HepG2 (cell line): ENCODE measurements at regions not wholly inside any gene's neighbourhood (a gene's known extent, or its start where the extent isn't known, plus 50 kb on each side); places are given as distances from the start of the nearest gene placed in this dataset.

Experiments
- DMAP1 ChIP-seq: IDR thresholded peaks from 2 replicates; pipeline ENCODE4 v1.6.1; 2016
- ETV6 ChIP-seq: sonication (generic); formaldehyde crosslinking; conservative IDR thresholded peaks from 2 replicates; pipeline ENCODE4 v1.4.0; 2020; ENCODE audit warnings: missing genetic modification reagents
- FLYWCH1 ChIP-seq: sonication (generic); formaldehyde crosslinking; IDR thresholded peaks from 2 replicates; pipeline ENCODE4 v1.8.1; 2023; ENCODE audit warnings: mild to moderate bottlenecking, missing genetic modification reagents
- FOXK2 ChIP-seq: fragments of 450-650 bp; IDR thresholded peaks from 2 replicates; pipeline ENCODE4 v1.6.1; 2016
- ISL2 ChIP-seq: sonication (generic); formaldehyde crosslinking; IDR thresholded peaks from 2 replicates; pipeline ENCODE4 v1.5.0; 2020; ENCODE audit warnings: missing genetic modification reagents
- MTA1 ChIP-seq: sonication (generic); formaldehyde crosslinking; IDR thresholded peaks from 2 replicates; pipeline ENCODE4 v1.4.0; 2020; ENCODE audit warnings: missing genetic modification reagents, mild to moderate bottlenecking, borderline replicate concordance
- MZF1 ChIP-seq: sonication (generic); formaldehyde crosslinking; IDR thresholded peaks from 2 replicates; pipeline ENCODE4 v1.8.1; 2023; ENCODE audit warnings: mild to moderate bottlenecking, missing genetic modification reagents, borderline replicate concordance
- NCOA1 ChIP-seq: sonication (generic); formaldehyde crosslinking; IDR thresholded peaks from 2 replicates; pipeline ENCODE4 v1.9.0; 2021; ENCODE audit warnings: missing genetic modification reagents
- NR2F1 ChIP-seq, 2 experiments: fragments of 450-650 bp in 1 of 2; formaldehyde crosslinking in 1 of 2; IDR thresholded peaks; 2 replicates each; pipeline versions ENCODE4 v1.5.0 to v1.6.1; 2016 to 2020; ENCODE audit warnings: mild to moderate bottlenecking in 1 of 2, missing compliant biosample characterization in 1 of 2, missing genetic modification reagents in 1 of 2, moderate library complexity in 1 of 2
- RFXANK ChIP-seq: IDR thresholded peaks from 2 replicates; pipeline ENCODE4 v1.6.1; 2016
- TCF7L2 ChIP-seq: IDR thresholded peaks from 2 replicates; pipeline ENCODE4 v1.6.1; 2011; ENCODE audit warnings: mild to moderate bottlenecking, low read depth, low read length, moderate library complexity
- ZEB1 ChIP-seq: IDR thresholded peaks from 2 replicates; pipeline ENCODE4 v1.6.1; 2012; ENCODE audit warnings: mild to moderate bottlenecking, low read depth, inconsistent platforms; ENCODE audit not compliant: insufficient replicate concordance
- ZKSCAN1 ChIP-seq: fragments of 150-350 bp; IDR thresholded peaks from 2 replicates; pipeline ENCODE4 v1.6.1; 2014; ENCODE audit warnings: low read length
- ZNF496 ChIP-seq: sonication (generic); formaldehyde crosslinking; IDR thresholded peaks from 2 replicates; pipeline ENCODE4 v1.8.1; 2023; ENCODE audit warnings: mild to moderate bottlenecking, moderate library complexity, missing genetic modification reagents; ENCODE audit not compliant: insufficient replicate concordance
- ZNF776 ChIP-seq: sonication (generic); formaldehyde crosslinking; IDR thresholded peaks from 2 replicates; pipeline ENCODE4 v1.4.0; 2020; ENCODE audit warnings: mild to moderate bottlenecking, missing genetic modification reagents
- ZSCAN20 ChIP-seq: sonication (generic); formaldehyde crosslinking; IDR thresholded peaks from 2 replicates; pipeline ENCODE4 v1.4.0; 2020; ENCODE audit warnings: missing genetic modification reagents, mild to moderate bottlenecking, borderline replicate concordance
- TF ChIP-seq, protein P1 (sequence below): sonication (generic); formaldehyde crosslinking; IDR thresholded peaks from 2 replicates; pipeline ENCODE4 v1.4.0; 2020; ENCODE audit warnings: missing genetic modification reagents
- TF ChIP-seq, protein P2 (sequence below), 2 experiments: sonication (generic) in 1 of 2; formaldehyde crosslinking in 1 of 2; IDR thresholded peaks; 2 replicates each; pipeline versions ENCODE4 v1.4.0 to v1.6.1; 2018 to 2020; ENCODE audit warnings: missing genetic modification reagents in 2 of 2, borderline replicate concordance in 1 of 2, low read depth in 1 of 2, mild to moderate bottlenecking in 1 of 2, missing biosample characterization in 1 of 2
- TF ChIP-seq, protein P3 (sequence below): IDR thresholded peaks from 2 replicates; pipeline ENCODE4 v1.6.1; 2016; ENCODE audit warnings: missing compliant biosample characterization, missing genetic modification reagents, borderline replicate concordance
- TF ChIP-seq, protein P4 (sequence below): sonication (generic); formaldehyde crosslinking; IDR thresholded peaks from 2 replicates; pipeline ENCODE4 v1.4.0; 2020; ENCODE audit warnings: mild to moderate bottlenecking, missing genetic modification reagents

GRCh38 chr7:138352570-138353461, 107.2 kb upstream of the TRIM24 start (continued):
- TF ChIP-seq, protein P1, sequence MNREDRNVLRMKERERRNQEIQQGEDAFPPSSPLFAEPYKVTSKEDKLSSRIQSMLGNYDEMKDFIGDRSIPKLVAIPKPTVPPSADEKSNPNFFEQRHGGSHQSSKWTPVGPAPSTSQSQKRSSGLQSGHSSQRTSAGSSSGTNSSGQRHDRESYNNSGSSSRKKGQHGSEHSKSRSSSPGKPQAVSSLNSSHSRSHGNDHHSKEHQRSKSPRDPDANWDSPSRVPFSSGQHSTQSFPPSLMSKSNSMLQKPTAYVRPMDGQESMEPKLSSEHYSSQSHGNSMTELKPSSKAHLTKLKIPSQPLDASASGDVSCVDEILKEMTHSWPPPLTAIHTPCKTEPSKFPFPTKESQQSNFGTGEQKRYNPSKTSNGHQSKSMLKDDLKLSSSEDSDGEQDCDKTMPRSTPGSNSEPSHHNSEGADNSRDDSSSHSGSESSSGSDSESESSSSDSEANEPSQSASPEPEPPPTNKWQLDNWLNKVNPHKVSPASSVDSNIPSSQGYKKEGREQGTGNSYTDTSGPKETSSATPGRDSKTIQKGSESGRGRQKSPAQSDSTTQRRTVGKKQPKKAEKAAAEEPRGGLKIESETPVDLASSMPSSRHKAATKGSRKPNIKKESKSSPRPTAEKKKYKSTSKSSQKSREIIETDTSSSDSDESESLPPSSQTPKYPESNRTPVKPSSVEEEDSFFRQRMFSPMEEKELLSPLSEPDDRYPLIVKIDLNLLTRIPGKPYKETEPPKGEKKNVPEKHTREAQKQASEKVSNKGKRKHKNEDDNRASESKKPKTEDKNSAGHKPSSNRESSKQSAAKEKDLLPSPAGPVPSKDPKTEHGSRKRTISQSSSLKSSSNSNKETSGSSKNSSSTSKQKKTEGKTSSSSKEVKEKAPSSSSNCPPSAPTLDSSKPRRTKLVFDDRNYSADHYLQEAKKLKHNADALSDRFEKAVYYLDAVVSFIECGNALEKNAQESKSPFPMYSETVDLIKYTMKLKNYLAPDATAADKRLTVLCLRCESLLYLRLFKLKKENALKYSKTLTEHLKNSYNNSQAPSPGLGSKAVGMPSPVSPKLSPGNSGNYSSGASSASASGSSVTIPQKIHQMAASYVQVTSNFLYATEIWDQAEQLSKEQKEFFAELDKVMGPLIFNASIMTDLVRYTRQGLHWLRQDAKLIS (CRISPR knock-in tag), result peak; percentile 94
- peak; percentile 78 for TF ChIP-seq DMAP1 (CRISPR knock-in tag)
- no peak for TF ChIP-seq MZF1
- peak; percentile 98 for TF ChIP-seq ISL2 (CRISPR knock-in tag)
- TF ChIP-seq, protein P2, sequence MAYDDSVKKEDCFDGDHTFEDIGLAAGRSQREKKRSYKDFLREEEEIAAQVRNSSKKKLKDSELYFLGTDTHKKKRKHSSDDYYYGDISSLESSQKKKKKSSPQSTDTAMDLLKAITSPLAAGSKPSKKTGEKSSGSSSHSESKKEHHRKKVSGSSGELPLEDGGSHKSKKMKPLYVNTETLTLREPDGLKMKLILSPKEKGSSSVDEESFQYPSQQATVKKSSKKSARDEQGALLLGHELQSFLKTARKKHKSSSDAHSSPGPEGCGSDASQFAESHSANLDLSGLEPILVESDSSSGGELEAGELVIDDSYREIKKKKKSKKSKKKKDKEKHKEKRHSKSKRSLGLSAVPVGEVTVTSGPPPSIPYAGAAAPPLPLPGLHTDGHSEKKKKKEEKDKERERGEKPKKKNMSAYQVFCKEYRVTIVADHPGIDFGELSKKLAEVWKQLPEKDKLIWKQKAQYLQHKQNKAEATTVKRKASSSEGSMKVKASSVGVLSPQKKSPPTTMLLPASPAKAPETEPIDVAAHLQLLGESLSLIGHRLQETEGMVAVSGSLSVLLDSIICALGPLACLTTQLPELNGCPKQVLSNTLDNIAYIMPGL (CRISPR knock-in tag; IDR thresholded peaks at IDR 0.05; ENCODE audit: borderline replicate concordance in 1 of 2, low read depth in 1 of 2), result peak in 1 of 2 experiments; percentile 33; a peak in 1 of 4 replicates
- TF ChIP-seq ZNF496 (CRISPR knock-in tag), result no peak
- TF ChIP-seq ZKSCAN1, result no peak; the same call in 1 of the 2 replicates
- TF ChIP-seq ZNF776 (CRISPR knock-in tag), result no peak
- peak; percentile 68; the same call in 1 of the 2 replicates for TF ChIP-seq TCF7L2
- no peak for TF ChIP-seq FOXK2
- TF ChIP-seq MTA1 (CRISPR knock-in tag), result peak; percentile 57
- peak; percentile 72; the same call in 1 of the 2 replicates for TF ChIP-seq RFXANK (CRISPR knock-in tag)
- no peak for TF ChIP-seq FLYWCH1 (CRISPR knock-in tag)
- TF ChIP-seq, protein P3, sequence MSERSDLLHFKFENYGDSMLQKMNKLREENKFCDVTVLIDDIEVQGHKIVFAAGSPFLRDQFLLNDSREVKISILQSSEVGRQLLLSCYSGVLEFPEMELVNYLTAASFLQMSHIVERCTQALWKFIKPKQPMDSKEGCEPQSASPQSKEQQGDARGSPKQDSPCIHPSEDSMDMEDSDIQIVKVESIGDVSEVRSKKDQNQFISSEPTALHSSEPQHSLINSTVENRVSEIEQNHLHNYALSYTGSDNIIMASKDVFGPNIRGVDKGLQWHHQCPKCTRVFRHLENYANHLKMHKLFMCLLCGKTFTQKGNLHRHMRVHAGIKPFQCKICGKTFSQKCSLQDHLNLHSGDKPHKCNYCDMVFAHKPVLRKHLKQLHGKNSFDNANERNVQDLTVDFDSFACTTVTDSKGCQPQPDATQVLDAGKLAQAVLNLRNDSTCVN (CRISPR knock-in tag), result peak; percentile 58; the same call in 1 of the 2 replicates
- TF ChIP-seq ZSCAN20 (CRISPR knock-in tag), result peak; percentile 92; the same call in 1 of the 2 replicates
- peak; percentile 22 for TF ChIP-seq ZEB1
- peak; percentile 48 to 65; a peak in 3 of 4 replicates for TF ChIP-seq NR2F1 (CRISPR knock-in tag; IDR thresholded peaks at IDR 0.05)
- no peak for TF ChIP-seq NCOA1 (CRISPR knock-in tag)
- peak; percentile 87 for TF ChIP-seq ETV6 (CRISPR knock-in tag)
- TF ChIP-seq, protein P4, sequence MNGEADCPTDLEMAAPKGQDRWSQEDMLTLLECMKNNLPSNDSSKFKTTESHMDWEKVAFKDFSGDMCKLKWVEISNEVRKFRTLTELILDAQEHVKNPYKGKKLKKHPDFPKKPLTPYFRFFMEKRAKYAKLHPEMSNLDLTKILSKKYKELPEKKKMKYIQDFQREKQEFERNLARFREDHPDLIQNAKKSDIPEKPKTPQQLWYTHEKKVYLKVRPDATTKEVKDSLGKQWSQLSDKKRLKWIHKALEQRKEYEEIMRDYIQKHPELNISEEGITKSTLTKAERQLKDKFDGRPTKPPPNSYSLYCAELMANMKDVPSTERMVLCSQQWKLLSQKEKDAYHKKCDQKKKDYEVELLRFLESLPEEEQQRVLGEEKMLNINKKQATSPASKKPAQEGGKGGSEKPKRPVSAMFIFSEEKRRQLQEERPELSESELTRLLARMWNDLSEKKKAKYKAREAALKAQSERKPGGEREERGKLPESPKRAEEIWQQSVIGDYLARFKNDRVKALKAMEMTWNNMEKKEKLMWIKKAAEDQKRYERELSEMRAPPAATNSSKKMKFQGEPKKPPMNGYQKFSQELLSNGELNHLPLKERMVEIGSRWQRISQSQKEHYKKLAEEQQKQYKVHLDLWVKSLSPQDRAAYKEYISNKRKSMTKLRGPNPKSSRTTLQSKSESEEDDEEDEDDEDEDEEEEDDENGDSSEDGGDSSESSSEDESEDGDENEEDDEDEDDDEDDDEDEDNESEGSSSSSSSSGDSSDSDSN (CRISPR knock-in tag), result peak; percentile 83
